WI38 (cell line): ENCODE measurements at regions not wholly inside any gene's neighbourhood (a gene's known extent, or its start where the extent isn't known, plus 50 kb on each side); places are given as distances from the start of the nearest gene placed in this dataset.

Experiments
- H3K4me3 ChIP-seq: 2 replicates; pipeline ENCODE4 v1.5.1; 2011; ENCODE audit warnings: low read depth, mild to moderate bottlenecking, control low read depth, low read length
- TF ChIP-seq, protein P1 (sequence below): IDR thresholded peaks from 2 replicates; pipeline ENCODE4 v1.5.1; 2012; ENCODE audit warnings: low read depth, mild to moderate bottlenecking, control low read depth, low read length

DNA sequence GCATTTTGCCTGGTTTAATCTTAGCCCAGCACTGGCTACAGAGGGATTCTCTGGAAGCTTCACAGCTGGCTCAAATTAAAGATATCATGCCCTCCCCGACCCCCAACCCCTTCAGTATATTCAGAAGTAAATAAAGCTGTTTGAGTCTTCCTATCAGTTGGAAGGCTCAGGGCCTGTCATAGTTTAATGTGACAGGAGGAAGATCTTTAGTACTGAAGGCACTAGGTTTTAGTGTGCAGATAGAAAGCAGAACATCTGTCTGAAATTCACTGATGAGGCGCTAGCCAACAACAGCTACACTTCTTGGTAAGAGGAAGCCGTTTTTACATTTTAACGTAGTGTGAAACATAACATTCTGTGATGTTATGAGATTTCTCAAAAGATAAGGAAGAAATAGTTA is 969.1 kb upstream of the CDH2 start:
- TF ChIP-seq, protein P1, sequence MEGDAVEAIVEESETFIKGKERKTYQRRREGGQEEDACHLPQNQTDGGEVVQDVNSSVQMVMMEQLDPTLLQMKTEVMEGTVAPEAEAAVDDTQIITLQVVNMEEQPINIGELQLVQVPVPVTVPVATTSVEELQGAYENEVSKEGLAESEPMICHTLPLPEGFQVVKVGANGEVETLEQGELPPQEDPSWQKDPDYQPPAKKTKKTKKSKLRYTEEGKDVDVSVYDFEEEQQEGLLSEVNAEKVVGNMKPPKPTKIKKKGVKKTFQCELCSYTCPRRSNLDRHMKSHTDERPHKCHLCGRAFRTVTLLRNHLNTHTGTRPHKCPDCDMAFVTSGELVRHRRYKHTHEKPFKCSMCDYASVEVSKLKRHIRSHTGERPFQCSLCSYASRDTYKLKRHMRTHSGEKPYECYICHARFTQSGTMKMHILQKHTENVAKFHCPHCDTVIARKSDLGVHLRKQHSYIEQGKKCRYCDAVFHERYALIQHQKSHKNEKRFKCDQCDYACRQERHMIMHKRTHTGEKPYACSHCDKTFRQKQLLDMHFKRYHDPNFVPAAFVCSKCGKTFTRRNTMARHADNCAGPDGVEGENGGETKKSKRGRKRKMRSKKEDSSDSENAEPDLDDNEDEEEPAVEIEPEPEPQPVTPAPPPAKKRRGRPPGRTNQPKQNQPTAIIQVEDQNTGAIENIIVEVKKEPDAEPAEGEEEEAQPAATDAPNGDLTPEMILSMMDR = no peak
- no peak overlapping the region for H3K4me3 ChIP-seq

DNA sequence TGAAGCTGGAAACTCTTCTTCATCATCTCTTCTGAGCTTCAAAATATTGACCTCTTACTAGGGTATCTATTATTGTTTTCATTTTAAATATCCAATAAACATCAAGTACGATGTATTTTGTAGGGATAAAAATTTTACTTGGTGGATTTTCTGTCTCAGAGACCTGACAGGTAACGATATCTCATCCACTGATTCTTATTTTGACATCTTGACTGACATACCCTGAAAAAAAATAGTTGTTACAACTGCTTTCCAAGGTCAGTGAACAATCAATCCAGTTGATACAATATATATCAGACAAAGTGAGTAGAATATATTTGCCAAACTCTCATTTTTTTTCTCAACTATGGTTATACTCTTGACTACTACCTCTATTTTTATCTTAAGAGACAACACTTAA is 963.7 kb upstream of the CDH2 start:
- TF ChIP-seq, protein P1 = no peak
- no peak overlapping the region for H3K4me3 ChIP-seq

DNA sequence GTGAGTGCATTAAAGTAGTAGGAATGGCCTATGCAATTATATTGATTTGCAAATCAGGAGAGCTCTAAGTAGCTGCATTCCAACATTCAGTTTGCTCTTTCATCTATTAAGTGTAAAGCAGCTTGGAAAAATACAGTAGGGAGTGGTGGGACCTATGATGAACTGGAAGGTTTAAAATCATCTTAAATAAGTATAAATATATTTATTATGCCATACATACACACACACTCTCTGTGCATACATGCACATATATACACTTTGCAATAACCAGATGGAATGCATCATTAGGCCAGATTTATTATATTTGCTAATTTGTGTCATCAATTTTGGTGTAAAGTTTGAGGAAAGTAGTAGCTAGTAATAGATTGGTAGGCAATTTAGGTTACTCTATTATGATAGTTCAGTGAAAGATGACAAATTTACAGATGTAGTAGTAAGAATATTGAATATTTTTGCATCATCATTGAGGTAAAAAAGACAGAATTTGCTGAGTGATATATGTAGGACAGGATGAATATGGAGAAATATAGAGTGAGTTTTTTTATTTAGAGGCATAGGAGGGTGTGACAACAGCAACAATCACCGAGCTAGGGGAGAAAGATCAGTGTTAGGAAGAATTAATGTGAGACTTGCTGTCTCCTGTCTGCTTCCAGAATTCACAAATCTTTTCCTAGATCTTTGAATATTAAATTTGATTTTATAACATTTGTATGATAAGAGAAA is 961.0 kb upstream of the CDH2 start:
- H3K4me3 ChIP-seq = no peak overlapping the region
- TF ChIP-seq, protein P1 = no peak

DNA sequence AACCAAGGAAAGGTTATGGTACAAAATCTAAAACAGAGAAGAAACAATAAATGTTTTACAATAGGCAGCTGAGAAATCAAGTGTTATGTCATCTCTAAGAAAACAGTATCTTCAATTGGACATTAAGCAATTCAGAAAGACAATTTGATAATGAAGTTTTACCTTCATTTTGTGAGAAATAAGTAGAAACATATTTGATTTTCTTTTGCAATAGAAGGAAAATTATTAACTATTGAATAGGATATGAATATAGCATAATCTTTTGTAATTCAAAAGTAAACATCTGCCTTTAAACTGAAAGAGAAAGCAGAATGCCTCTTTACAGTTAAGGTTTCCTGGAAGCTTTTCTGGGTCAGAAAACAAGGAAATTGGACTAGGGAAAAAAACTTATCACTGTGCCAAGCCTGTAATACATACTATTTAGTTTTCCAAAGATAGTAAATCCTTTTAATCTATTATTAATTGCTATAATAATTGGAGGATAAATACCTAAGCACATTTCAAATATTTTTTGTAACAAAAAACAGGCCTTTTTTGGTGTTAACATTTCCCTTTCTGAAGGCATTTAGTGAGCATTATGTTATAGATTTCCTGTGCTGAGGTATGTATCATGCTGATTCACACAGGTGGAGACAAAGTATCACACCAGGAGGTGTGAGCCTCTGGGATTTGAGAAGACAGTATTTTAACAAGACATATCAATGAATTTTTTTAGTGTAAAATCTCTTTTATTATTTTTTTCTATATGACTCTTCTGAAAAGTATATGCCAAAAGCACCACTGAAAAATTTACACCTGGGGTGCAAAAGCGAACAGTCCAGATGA is 947.0 kb upstream of the CDH2 start:
- TF ChIP-seq, protein P1 = no peak
- no peak overlapping the region for H3K4me3 ChIP-seq

DNA sequence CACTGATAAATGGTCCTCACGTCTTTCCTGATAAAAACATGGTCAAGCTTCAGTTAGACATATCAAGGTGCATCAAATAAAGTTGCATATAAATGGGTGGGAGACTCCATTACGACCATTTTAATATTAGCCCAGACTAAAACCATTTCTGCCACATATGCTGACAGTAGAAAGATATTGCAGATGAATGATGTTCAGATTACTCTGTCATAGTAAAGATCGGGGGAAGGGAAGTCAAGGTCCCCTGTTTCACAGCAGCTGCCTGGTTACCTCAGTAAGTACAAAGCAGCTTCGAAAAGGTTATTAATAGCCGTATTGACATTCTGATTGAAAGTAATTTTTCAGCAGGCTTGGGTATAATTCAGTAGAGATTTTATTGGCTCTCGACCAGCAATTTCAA is 927.7 kb upstream of the CDH2 start:
- no peak overlapping the region for H3K4me3 ChIP-seq
- TF ChIP-seq, protein P1 = no peak

DNA sequence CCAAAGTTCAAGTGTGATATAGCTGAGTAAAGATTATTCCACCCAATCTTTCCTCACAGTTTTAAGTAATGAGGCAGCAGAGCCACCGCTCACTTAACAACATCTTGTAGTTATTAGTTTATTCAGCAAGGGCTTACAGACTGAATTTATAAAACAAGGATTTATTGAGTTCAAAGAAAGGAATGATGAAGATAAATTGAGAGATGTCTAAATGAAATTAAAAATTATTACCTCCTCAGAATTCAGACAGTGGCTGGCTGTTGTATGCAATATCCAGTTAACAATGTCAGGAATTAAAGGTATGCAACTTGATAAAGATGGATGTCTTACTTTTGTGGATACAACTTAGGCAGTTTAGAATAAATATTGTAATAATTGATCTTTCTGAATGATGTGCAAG is 927.3 kb upstream of the CDH2 start:
- H3K4me3 ChIP-seq = no peak overlapping the region
- TF ChIP-seq, protein P1 = no peak
